ENCODE measurements at regions not wholly inside any gene's neighbourhood (a gene's known extent, or its start where the extent isn't known, plus 50 kb on each side); places are given as distances from the start of the nearest gene placed in this dataset.

DNA sequence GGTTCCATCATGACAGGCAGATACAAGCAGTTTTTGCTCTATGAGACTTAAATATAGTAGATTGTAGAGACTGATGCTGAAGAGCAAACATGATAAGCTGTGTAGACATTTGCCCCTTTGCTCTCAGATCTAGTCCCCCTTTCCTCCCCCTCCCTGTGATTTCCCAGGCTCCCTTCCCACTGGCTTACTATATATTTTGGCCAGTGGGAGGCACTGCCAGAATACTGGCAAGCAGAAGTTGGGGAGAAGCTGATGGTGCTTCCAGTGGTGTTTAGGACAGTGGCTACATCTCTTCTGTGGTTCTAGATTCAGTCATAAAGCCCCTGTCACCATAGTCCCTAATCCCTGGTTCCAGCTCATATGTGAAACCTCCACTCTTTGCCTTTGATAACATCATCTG lies 156.1 kb upstream of the STEAP4 start:
- DNase-seq (ENCODE audit: low read depth), result no peak
- no peak overlapping the region for H3K4me3 ChIP-seq (ENCODE audit: low read depth, low read length)
- TF ChIP-seq, protein P1, sequence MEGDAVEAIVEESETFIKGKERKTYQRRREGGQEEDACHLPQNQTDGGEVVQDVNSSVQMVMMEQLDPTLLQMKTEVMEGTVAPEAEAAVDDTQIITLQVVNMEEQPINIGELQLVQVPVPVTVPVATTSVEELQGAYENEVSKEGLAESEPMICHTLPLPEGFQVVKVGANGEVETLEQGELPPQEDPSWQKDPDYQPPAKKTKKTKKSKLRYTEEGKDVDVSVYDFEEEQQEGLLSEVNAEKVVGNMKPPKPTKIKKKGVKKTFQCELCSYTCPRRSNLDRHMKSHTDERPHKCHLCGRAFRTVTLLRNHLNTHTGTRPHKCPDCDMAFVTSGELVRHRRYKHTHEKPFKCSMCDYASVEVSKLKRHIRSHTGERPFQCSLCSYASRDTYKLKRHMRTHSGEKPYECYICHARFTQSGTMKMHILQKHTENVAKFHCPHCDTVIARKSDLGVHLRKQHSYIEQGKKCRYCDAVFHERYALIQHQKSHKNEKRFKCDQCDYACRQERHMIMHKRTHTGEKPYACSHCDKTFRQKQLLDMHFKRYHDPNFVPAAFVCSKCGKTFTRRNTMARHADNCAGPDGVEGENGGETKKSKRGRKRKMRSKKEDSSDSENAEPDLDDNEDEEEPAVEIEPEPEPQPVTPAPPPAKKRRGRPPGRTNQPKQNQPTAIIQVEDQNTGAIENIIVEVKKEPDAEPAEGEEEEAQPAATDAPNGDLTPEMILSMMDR (IDR thresholded peaks at IDR 0.05; ENCODE audit: low read depth, low read length, missing control alignments), result no peak

DNA sequence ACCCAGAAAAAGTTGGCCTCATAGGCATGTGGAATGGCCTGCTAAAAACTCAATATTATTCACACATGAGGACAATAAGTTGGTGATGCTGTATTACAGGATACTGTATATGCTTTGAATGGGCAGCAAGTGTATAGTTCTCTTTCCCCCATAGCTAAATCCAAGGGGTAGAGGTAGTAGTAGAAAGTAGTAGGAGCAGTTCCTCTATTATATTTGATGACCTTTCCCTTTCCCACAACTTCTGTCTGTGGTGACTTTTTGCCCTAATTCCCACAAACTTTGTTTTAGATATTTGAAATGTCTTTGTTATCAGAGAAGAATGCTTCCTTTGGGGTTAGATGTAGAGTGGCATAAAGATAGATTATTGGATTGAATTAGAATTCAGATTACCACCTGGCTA lies 154.0 kb upstream of the STEAP4 start:
- TF ChIP-seq, protein P1 (IDR thresholded peaks at IDR 0.05; ENCODE audit: low read depth, low read length, missing control alignments), result no peak
- no peak overlapping the region for H3K4me3 ChIP-seq (ENCODE audit: low read depth, low read length)
- DNase-seq (ENCODE audit: low read depth), result no peak

DNA sequence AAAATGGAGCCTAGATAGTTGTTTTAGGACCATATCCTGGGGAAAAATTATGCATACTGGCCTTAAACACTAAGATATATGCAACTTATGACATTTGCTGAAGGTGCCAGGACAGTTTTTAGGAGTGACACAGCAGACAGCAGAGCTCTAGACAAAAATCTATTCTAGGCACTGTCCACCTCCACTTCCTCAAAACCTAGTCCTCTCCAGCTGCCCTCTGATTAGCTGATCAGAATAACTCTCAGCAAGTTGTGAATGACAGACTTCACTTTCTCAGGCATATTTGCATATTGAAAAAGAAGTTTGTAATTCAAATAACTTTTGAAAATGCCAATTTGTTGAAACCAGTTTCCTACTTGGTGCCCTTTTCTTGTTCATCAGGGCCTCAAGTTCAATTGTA lies 152.3 kb upstream of the STEAP4 start:
- no peak overlapping the region for H3K4me3 ChIP-seq (ENCODE audit: low read depth, low read length)
- DNase-seq (ENCODE audit: low read depth), result no peak
- TF ChIP-seq, protein P1 (IDR thresholded peaks at IDR 0.05; ENCODE audit: low read depth, low read length, missing control alignments), result no peak

DNA sequence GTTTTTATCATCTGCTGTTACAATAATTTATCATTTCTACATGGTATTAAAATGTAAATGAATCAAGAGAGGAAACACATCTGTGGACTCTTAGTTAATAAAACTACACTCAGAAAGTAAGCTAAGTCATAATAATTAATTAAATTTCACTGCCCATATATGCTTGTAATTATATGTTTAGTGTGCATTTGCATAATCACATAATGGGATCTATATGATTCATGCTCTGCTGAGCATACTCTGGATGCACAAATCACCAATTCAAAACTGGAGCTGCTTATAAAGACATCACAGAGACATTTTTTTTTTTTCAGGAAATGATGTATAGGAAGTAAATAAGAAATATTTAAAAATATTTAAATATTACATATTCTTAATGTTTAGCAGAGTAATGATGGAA lies 151.6 kb upstream of the STEAP4 start:
- DNase-seq (ENCODE audit: low read depth), result no peak
- TF ChIP-seq, protein P1 (IDR thresholded peaks at IDR 0.05; ENCODE audit: low read depth, low read length, missing control alignments), result no peak

DNA sequence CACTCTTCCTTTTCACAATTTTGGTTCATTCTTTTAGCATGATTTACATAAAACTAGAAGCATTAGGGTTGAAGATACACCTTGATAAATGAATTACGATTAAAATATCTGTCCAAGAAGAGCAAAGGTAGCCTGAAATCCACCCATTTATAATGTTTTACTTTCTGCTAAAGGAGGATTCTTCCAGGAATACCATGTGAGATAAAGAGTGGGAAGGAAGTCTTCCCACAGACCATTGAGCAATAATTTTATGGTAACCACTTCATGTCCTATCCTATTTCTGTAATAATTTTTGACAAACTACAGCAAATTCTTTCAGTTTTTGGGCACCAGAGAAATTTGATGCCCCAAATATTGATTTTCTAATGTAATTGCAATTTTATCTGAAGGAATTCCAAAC lies 150.6 kb upstream of the STEAP4 start:
- TF ChIP-seq, protein P1 (IDR thresholded peaks at IDR 0.05; ENCODE audit: low read depth, low read length, missing control alignments), result no peak
- no peak for DNase-seq (ENCODE audit: low read depth)

More for the DNA sequence above, 151.6 kb upstream of the STEAP4 start:
- H3K4me3 ChIP-seq (ENCODE audit: low read depth, low read length), result no peak overlapping the region

DNA sequence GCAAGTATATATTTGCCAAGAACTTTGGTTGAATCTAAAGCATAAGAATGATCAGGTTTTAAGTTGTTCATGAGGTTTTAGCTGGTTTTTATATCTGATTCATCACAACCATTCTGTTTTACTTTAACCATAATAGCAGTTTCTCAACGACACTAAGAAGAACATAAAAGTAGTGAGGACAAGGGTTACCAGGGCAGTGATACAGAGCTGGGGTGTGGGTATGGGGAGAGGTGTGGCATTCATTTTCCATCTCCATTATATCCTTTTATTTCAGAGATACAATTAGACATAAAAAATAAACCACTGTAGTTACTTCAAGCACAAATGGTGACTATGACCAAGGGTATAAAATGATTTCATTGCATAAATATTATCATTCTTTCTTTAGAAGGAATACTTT lies 149.8 kb upstream of the STEAP4 start:
- no peak for DNase-seq (ENCODE audit: low read depth)
- H3K4me3 ChIP-seq (ENCODE audit: low read depth, low read length), result no peak overlapping the region
- TF ChIP-seq, protein P1 (IDR thresholded peaks at IDR 0.05; ENCODE audit: low read depth, low read length, missing control alignments), result no peak

More for the DNA sequence above, 150.6 kb upstream of the STEAP4 start:
- no peak overlapping the region for H3K4me3 ChIP-seq (ENCODE audit: low read depth, low read length)

DNA sequence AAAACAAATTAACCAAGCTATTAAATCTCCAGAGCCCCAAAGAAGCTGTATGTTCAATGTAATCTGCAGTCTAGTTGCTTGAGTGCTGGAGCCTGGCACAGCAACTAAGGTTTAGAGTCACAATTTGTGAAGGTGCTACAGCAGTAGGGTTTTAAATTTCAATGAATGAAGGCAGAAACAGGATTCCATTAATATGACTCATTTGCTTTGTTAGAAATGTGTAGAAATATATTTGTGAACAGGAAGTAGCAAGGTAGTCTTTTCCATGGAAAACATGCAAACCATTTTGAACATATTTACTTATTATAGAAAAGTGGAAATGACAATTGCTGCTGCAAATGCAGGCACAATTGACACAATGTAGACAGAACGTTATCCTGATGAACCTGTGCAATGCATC lies 149.0 kb upstream of the STEAP4 start:
- DNase-seq (ENCODE audit: low read depth), result no peak
- TF ChIP-seq, protein P1 (IDR thresholded peaks at IDR 0.05; ENCODE audit: low read depth, low read length, missing control alignments), result no peak

More for the DNA sequence above, 149.0 kb upstream of the STEAP4 start:
- H3K4me3 ChIP-seq (ENCODE audit: low read depth, low read length), result no peak overlapping the region

All from GM12864 (cell line).